HuH-7.5 (cell line): ENCODE measurements at regions not wholly inside any gene's neighbourhood (a gene's known extent, or its start where the extent isn't known, plus 50 kb on each side); places are given as distances from the start of the nearest gene placed in this dataset.
"Not testable (repeated sequence)": the region's sequence is repeated elsewhere in the genome, so short reads cannot be mapped to it uniquely, and the experiment has no call there.

ENCODE experiments used
- DNase-seq: peaks from one replicate; pipeline ENCODE4 v3.0.0; 2011; ENCODE audit warnings: low spot score

GRCh38 chr1:227508431-227508830, 54.9 kb upstream of the ZNF678 start:
- no peak for DNase-seq

GRCh38 chr1:227506490-227507393, 56.6 kb upstream of the ZNF678 start:
- not testable (repeated sequence) for DNase-seq

GRCh38 chr1:227496045-227496444, 67.3 kb upstream of the ZNF678 start:
- not testable (repeated sequence) for DNase-seq

GRCh38 chr1:227493863-227494551, 69.3 kb upstream of the ZNF678 start:
- not testable (repeated sequence) for DNase-seq

- DNase-seq, result no peak
Observed at GRCh38 chr1:227490478-227490877, 72.9 kb upstream of the ZNF678 start.

GRCh38 chr1:227490001-227490400, 73.4 kb upstream of the ZNF678 start:
- no peak for DNase-seq

- no peak for DNase-seq
Observed at GRCh38 chr1:227489572-227489971, 73.8 kb upstream of the ZNF678 start.

GRCh38 chr1:227487606-227488005, 75.8 kb upstream of the ZNF678 start:
- DNase-seq, result no peak

GRCh38 chr1:227486559-227486958, 76.8 kb upstream of the ZNF678 start:
- no peak for DNase-seq

GRCh38 chr1:227482023-227482299, 81.4 kb upstream of the ZNF678 start:
- no peak for DNase-seq

- DNase-seq, result not testable (repeated sequence)
Observed at GRCh38 chr1:227474072-227474471, 89.3 kb upstream of the ZNF678 start.

GRCh38 chr1:227472772-227473171, 90.6 kb upstream of the ZNF678 start:
- no peak for DNase-seq

GRCh38 chr1:227470688-227471087, 92.7 kb upstream of the ZNF678 start:
- no peak for DNase-seq

GRCh38 chr1:227469708-227470107, 93.6 kb upstream of the ZNF678 start:
- no peak for DNase-seq

GRCh38 chr1:227466039-227466645, 97.2 kb upstream of the ZNF678 start:
- no peak for DNase-seq

- DNase-seq, result no peak
Observed at GRCh38 chr1:227465256-227465655, 98.1 kb upstream of the ZNF678 start.

GRCh38 chr1:227459977-227460376, 103.4 kb upstream of the ZNF678 start:
- no peak for DNase-seq

GRCh38 chr1:227459326-227459841, 104.0 kb upstream of the ZNF678 start:
- no peak for DNase-seq

- no peak for DNase-seq
Observed at GRCh38 chr1:227454686-227455085, 108.7 kb upstream of the ZNF678 start.

- no peak for DNase-seq
Observed at GRCh38 chr1:227453631-227454355, 109.6 kb upstream of the ZNF678 start.

- no peak for DNase-seq
Observed at GRCh38 chr1:227451954-227452353, 111.4 kb upstream of the ZNF678 start.

- no peak for DNase-seq
Observed at GRCh38 chr1:227451057-227451456, 112.3 kb upstream of the ZNF678 start.
